Astrocyte (in vitro differentiated cells and primary cell): ENCODE measurements at regions not wholly inside any gene's neighbourhood (a gene's known extent, or its start where the extent isn't known, plus 50 kb on each side); places are given as distances from the start of the nearest gene placed in this dataset.

Experiments used
- DNase-seq: peaks from one replicate; pipeline ENCODE4 v3.0.0-alpha.2; 2010; ENCODE audit warnings: low read depth
- FAIRE-seq: peaks from 2 replicates; lab custom pipeline; 2011; peaks lifted over from hg19 to GRCh38; lab: Jason Lieb, UNC
- H2AFZ ChIP-seq: 2 replicates; pipeline ENCODE4 v1.6.0; 2012; ENCODE audit warnings: low read depth, low read length, inconsistent platforms
- H3K27ac ChIP-seq: 2 replicates; pipeline ENCODE4 v1.5.1; 2011; ENCODE audit warnings: low read depth, low read length, inconsistent platforms
- H3K27me3 ChIP-seq: 2 replicates; pipeline ENCODE4 v1.6.0; 2011; ENCODE audit warnings: low read length, inconsistent platforms; ENCODE audit not compliant: insufficient read depth
- H3K36me3 ChIP-seq: 2 replicates; pipeline ENCODE4 v1.5.1; 2011; ENCODE audit warnings: low read length, inconsistent platforms; ENCODE audit not compliant: insufficient read depth
- H3K4me1 ChIP-seq: 2 replicates; pipeline ENCODE4 v1.5.1; 2011; ENCODE audit warnings: low read length, inconsistent platforms; ENCODE audit not compliant: insufficient read depth
- H3K4me2 ChIP-seq: 2 replicates; pipeline ENCODE4 v1.6.0; 2012; ENCODE audit warnings: low read length, inconsistent platforms
- H3K4me3 ChIP-seq: 2 replicates; pipeline ENCODE4 v1.5.1; 2011; ENCODE audit warnings: low read depth, mild to moderate bottlenecking, low read length, inconsistent platforms; ENCODE audit not compliant: insufficient read depth
- H3K79me2 ChIP-seq: 2 replicates; pipeline ENCODE4 v1.6.0; 2012; ENCODE audit warnings: mild to moderate bottlenecking, low read length, inconsistent platforms; ENCODE audit not compliant: insufficient read depth
- H3K9ac ChIP-seq: 2 replicates; pipeline ENCODE4 v1.6.0; 2012; ENCODE audit warnings: mild to moderate bottlenecking, low read length, inconsistent platforms
- H3K9me3 ChIP-seq: 2 replicates; pipeline ENCODE4 v1.5.1; 2012; ENCODE audit warnings: low read depth, mild to moderate bottlenecking, low read length, inconsistent platforms; ENCODE audit not compliant: insufficient read depth
- H4K20me1 ChIP-seq: 2 replicates; pipeline ENCODE4 v1.6.0; 2012; ENCODE audit warnings: low read length, inconsistent platforms; ENCODE audit not compliant: insufficient read depth
- H3K27ac Mint-ChIP-seq: one replicate; pipeline ENCODE4 v1.8.0; 2021; ENCODE audit warnings: mild to moderate bottlenecking, mixed read lengths; ENCODE audit not compliant: unreplicated experiment
- H3K27me3 Mint-ChIP-seq: one replicate; pipeline ENCODE4 v1.8.0; 2021; ENCODE audit warnings: low read depth, mixed read lengths; ENCODE audit not compliant: unreplicated experiment
- H3K36me3 Mint-ChIP-seq: one replicate; pipeline ENCODE4 v1.8.0; 2021; ENCODE audit warnings: low read depth, mixed read lengths; ENCODE audit not compliant: unreplicated experiment
- H3K4me1 Mint-ChIP-seq: one replicate; pipeline ENCODE4 v1.8.0; 2021; ENCODE audit warnings: low read depth, mixed read lengths; ENCODE audit not compliant: unreplicated experiment
- H3K4me3 Mint-ChIP-seq: one replicate; pipeline ENCODE4 v1.8.0; 2021; ENCODE audit warnings: mild to moderate bottlenecking, moderate library complexity, mixed read lengths; ENCODE audit not compliant: unreplicated experiment
- H3K9me3 Mint-ChIP-seq: one replicate; pipeline ENCODE4 v1.8.0; 2021; ENCODE audit warnings: mild to moderate bottlenecking, mixed read lengths; ENCODE audit not compliant: unreplicated experiment
- EZH2 ChIP-seq: IDR thresholded peaks from 2 replicates; pipeline ENCODE4 v1.6.1; 2012; ENCODE audit warnings: mild to moderate bottlenecking, low read length, inconsistent platforms; ENCODE audit not compliant: insufficient read depth
- TF ChIP-seq, protein P1 (sequence below): IDR thresholded peaks from 2 replicates; pipeline ENCODE4 v1.5.1; 2011; ENCODE audit warnings: low read depth, mild to moderate bottlenecking, inconsistent platforms, low read length, moderate library complexity; ENCODE audit not compliant: insufficient read depth

DNA sequence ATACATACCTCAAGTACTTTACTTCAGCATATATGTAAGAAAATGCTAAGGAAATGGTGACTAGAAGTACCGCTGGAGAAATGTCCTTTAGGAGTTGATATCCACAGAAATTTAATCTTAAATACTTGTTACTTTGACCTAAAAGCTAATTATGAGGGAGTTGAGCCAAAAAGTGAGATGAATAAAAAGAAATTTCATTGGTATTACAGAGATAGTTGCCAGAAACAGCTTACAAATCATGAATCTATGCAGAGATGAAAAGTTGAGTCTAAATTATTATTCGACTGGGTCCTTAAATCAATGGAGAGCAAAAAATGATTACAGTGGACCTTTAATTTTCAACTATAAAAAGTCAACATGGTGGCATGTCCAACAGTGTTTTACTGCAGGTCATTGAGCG lies 160.9 kb downstream of the MZT1 start:
- Histone ChIP-seq H3K79me2 (no peaks in the 10 kb centered on the region), H3K4me3 (no peak overlapping the region), H3K4me2 (no peak overlapping the region), H3K9ac (no peak overlapping the region), H3K36me3 (no peaks in the 10 kb centered on the region), H4K20me1 (no peaks in the 10 kb centered on the region), H3K4me1 (no peaks in the 10 kb centered on the region), H3K27ac (no peak overlapping the region), H2AFZ (no peak overlapping the region), H3K27me3 (no peaks in the 10 kb centered on the region), H3K9me3 (no peaks in the 10 kb centered on the region)
- TF ChIP-seq EZH2: no peak
- H3K4me3 Mint-ChIP-seq: no peak overlapping the region
- FAIRE-seq (no peak), DNase-seq (no peak)
- H3K4me1 Mint-ChIP-seq: peaks cover 2% of the 10 kb centered on the region
- H3K27ac Mint-ChIP-seq: no peak overlapping the region
- H3K36me3 Mint-ChIP-seq: no peaks in the 10 kb centered on the region
- no peaks in the 10 kb centered on the region for H3K27me3 Mint-ChIP-seq
- H3K9me3 Mint-ChIP-seq: no peaks in the 10 kb centered on the region

DNA sequence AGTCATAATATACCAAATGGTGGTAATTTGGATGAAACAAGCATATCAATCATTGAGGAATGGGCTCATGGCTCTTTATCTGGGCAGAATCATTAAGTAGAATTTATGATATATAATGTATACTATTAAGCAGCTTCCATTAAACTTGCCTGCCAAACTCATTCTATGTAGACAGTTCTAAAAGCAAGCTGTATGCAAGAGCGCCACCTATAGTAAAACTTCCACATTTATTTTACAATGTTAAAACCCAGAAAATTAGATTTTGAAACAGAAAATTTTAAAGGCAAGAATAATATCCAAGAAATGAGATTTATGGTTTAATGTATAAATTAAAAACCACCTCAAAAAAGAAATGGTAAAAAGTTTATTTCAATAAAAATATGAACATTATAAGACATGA lies 161.5 kb downstream of the MZT1 start:
- H3K27ac ChIP-seq: no peak overlapping the region
- Mint-ChIP-seq H3K27ac (no peak overlapping the region), H3K4me1 (peaks cover 2% of the 10 kb centered on the region), H3K4me3 (no peak overlapping the region), H3K36me3 (no peaks in the 10 kb centered on the region), H3K27me3 (no peaks in the 10 kb centered on the region), H3K9me3 (no peaks in the 10 kb centered on the region)
- no peak overlapping the region for H3K4me2 ChIP-seq
- H3K9ac ChIP-seq: no peak overlapping the region
- DNase-seq (peak; percentile 11), FAIRE-seq (no peak)
- H3K4me1 ChIP-seq: no peaks in the 10 kb centered on the region
- no peaks in the 10 kb centered on the region for H3K36me3 ChIP-seq
- H2AFZ ChIP-seq: no peak overlapping the region
- H4K20me1 ChIP-seq: no peaks in the 10 kb centered on the region
- H3K9me3 ChIP-seq: no peaks in the 10 kb centered on the region
- no peaks in the 10 kb centered on the region for H3K79me2 ChIP-seq
- H3K27me3 ChIP-seq: no peaks in the 10 kb centered on the region
- TF ChIP-seq EZH2: no peak
- TF ChIP-seq, protein P1, sequence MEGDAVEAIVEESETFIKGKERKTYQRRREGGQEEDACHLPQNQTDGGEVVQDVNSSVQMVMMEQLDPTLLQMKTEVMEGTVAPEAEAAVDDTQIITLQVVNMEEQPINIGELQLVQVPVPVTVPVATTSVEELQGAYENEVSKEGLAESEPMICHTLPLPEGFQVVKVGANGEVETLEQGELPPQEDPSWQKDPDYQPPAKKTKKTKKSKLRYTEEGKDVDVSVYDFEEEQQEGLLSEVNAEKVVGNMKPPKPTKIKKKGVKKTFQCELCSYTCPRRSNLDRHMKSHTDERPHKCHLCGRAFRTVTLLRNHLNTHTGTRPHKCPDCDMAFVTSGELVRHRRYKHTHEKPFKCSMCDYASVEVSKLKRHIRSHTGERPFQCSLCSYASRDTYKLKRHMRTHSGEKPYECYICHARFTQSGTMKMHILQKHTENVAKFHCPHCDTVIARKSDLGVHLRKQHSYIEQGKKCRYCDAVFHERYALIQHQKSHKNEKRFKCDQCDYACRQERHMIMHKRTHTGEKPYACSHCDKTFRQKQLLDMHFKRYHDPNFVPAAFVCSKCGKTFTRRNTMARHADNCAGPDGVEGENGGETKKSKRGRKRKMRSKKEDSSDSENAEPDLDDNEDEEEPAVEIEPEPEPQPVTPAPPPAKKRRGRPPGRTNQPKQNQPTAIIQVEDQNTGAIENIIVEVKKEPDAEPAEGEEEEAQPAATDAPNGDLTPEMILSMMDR: peak; percentile 57
- no peak overlapping the region for H3K4me3 ChIP-seq

- no peaks in the 10 kb centered on the region for H3K36me3 Mint-ChIP-seq
- H3K4me3 ChIP-seq: no peak overlapping the region
- H3K36me3 ChIP-seq: no peaks in the 10 kb centered on the region
- DNase-seq (no peak), FAIRE-seq (no peak)
- no peak overlapping the region for H3K4me3 Mint-ChIP-seq
- H3K27ac Mint-ChIP-seq: no peak overlapping the region
- no peaks in the 10 kb centered on the region for H3K9me3 Mint-ChIP-seq
- H3K4me1 Mint-ChIP-seq: peaks cover 2% of the 10 kb centered on the region
- no peaks in the 10 kb centered on the region for H3K27me3 ChIP-seq
- H2AFZ ChIP-seq: no peak overlapping the region
- H3K27ac ChIP-seq: no peak overlapping the region
- no peak overlapping the region for H3K4me2 ChIP-seq
- no peaks in the 10 kb centered on the region for H3K9me3 ChIP-seq
- no peaks in the 10 kb centered on the region for H3K27me3 Mint-ChIP-seq
- no peaks in the 10 kb centered on the region for H4K20me1 ChIP-seq
- H3K4me1 ChIP-seq: no peaks in the 10 kb centered on the region
- no peak overlapping the region for H3K9ac ChIP-seq
- no peaks in the 10 kb centered on the region for H3K79me2 ChIP-seq
- TF ChIP-seq, protein P1: no peak
- TF ChIP-seq EZH2: no peak
Observed at GRCh38 chr13:72562686-72563085, 164.7 kb downstream of the MZT1 start.
